ENCODE measurements at regions not wholly inside any gene's neighbourhood (a gene's known extent, or its start where the extent isn't known, plus 50 kb on each side); places are given as distances from the start of the nearest gene placed in this dataset.

- Mint-ChIP-seq H3K27ac (no peak overlapping the region), H3K36me3 (no peaks in the 10 kb centered on the region), H3K27me3 (peaks cover 8% of the 10 kb centered on the region), H3K9me3 (peaks cover 4% of the 10 kb centered on the region), H3K4me3 (no peak overlapping the region), H3K4me1 (ENCODE audit: unreplicated experiment) (peaks cover 33% of the 10 kb centered on the region)
- no peak for DNase-seq (ENCODE audit: extremely low spot score, unreplicated experiment)
- TF ChIP-seq CTCF (conservative IDR thresholded peaks at IDR 0.05) = no peak
Observed at GRCh38 chr6:168826726-168827585, 386.0 kb downstream of the SMOC2 start.

GRCh38 chr6:168826078-168826390, 385.1 kb downstream of the SMOC2 start:
- H3K4me3 Mint-ChIP-seq = no peak overlapping the region
- no peak for DNase-seq (ENCODE audit: extremely low spot score, unreplicated experiment)
- no peak overlapping the region for H3K27ac Mint-ChIP-seq
- no peak for TF ChIP-seq CTCF (conservative IDR thresholded peaks at IDR 0.05)
- peaks cover 8% of the 10 kb centered on the region for H3K27me3 Mint-ChIP-seq
- peaks cover 33% of the 10 kb centered on the region for H3K4me1 Mint-ChIP-seq (ENCODE audit: unreplicated experiment)
- H3K36me3 Mint-ChIP-seq = no peaks in the 10 kb centered on the region
- H3K9me3 Mint-ChIP-seq = peaks cover 4% of the 10 kb centered on the region

GRCh38 chr6:168825226-168826077, 384.5 kb downstream of the SMOC2 start:
- Mint-ChIP-seq H3K27me3 (peaks cover 8% of the 10 kb centered on the region), H3K9me3 (peaks cover 4% of the 10 kb centered on the region), H3K36me3 (no peaks in the 10 kb centered on the region), H3K4me1 (ENCODE audit: unreplicated experiment) (peaks cover 33% of the 10 kb centered on the region), H3K4me3 (no peak overlapping the region), H3K27ac (no peak overlapping the region)
- no peak for TF ChIP-seq CTCF (conservative IDR thresholded peaks at IDR 0.05)
- DNase-seq (ENCODE audit: extremely low spot score, unreplicated experiment) = no peak

- Mint-ChIP-seq H3K27ac (peak overlapping the region; percentile 70), H3K9me3 (peaks cover 4% of the 10 kb centered on the region), H3K4me1 (ENCODE audit: unreplicated experiment) (peaks cover 27% of the 10 kb centered on the region), H3K4me3 (no peak overlapping the region), H3K36me3 (no peaks in the 10 kb centered on the region), H3K27me3 (peaks cover 8% of the 10 kb centered on the region)
- no peak for TF ChIP-seq CTCF (conservative IDR thresholded peaks at IDR 0.05)
- DNase-seq (ENCODE audit: extremely low spot score, unreplicated experiment) = no peak
Observed at GRCh38 chr6:168823397-168824212, 382.6 kb downstream of the SMOC2 start.

GRCh38 chr6:168822376-168822775, 381.4 kb downstream of the SMOC2 start:
- Mint-ChIP-seq H3K4me1 (ENCODE audit: unreplicated experiment) (peaks cover 21% of the 10 kb centered on the region), H3K27me3 (peaks cover 8% of the 10 kb centered on the region), H3K4me3 (no peak overlapping the region), H3K9me3 (peaks cover 4% of the 10 kb centered on the region), H3K27ac (no peak overlapping the region), H3K36me3 (no peaks in the 10 kb centered on the region)
- no peak for DNase-seq (ENCODE audit: extremely low spot score, unreplicated experiment)
- no peak for TF ChIP-seq CTCF (conservative IDR thresholded peaks at IDR 0.05)

Data from type B pancreatic cell (in vitro differentiated cells).